ENCODE measurements at regions not wholly inside any gene's neighbourhood (a gene's known extent, or its start where the extent isn't known, plus 50 kb on each side); places are given as distances from the start of the nearest gene placed in this dataset.

- TF ChIP-seq POLR2A (IDR thresholded peaks at IDR 0.05), result no peak
- TF ChIP-seq, protein P1, sequence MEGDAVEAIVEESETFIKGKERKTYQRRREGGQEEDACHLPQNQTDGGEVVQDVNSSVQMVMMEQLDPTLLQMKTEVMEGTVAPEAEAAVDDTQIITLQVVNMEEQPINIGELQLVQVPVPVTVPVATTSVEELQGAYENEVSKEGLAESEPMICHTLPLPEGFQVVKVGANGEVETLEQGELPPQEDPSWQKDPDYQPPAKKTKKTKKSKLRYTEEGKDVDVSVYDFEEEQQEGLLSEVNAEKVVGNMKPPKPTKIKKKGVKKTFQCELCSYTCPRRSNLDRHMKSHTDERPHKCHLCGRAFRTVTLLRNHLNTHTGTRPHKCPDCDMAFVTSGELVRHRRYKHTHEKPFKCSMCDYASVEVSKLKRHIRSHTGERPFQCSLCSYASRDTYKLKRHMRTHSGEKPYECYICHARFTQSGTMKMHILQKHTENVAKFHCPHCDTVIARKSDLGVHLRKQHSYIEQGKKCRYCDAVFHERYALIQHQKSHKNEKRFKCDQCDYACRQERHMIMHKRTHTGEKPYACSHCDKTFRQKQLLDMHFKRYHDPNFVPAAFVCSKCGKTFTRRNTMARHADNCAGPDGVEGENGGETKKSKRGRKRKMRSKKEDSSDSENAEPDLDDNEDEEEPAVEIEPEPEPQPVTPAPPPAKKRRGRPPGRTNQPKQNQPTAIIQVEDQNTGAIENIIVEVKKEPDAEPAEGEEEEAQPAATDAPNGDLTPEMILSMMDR (IDR thresholded peaks at IDR 0.05), result no peak
Observed at GRCh38 chr21:16492892-16493291, 763.1 kb downstream of the USP25 start.

Measured in heart left ventricle (tissue), 13 donors.